ENCODE measurements at regions not wholly inside any gene's neighbourhood (a gene's known extent, or its start where the extent isn't known, plus 50 kb on each side); places are given as distances from the start of the nearest gene placed in this dataset.

GRCh38 chr11:69348414-69349235 is 54.7 kb downstream of the MYEOV start:
- in situ Hi-C loops (cut with MboI; ENCODE audit: low sequenced_read_pairs) = no loop called here
- no peak for DNase-seq (ENCODE audit: low spot score in 2 of 2)
- Histone ChIP-seq H3K27me3 (ENCODE audit: low read depth) (no peaks in the 10 kb centered on the region; the same call in 1 of the 2 replicates), H3K4me1 (no peaks in the 10 kb centered on the region), H3K4me3 (no peak overlapping the region), H3K36me3 (replicated peaks) (no peaks in the 10 kb centered on the region), H3K9me3 (no peaks in the 10 kb centered on the region)

DNA sequence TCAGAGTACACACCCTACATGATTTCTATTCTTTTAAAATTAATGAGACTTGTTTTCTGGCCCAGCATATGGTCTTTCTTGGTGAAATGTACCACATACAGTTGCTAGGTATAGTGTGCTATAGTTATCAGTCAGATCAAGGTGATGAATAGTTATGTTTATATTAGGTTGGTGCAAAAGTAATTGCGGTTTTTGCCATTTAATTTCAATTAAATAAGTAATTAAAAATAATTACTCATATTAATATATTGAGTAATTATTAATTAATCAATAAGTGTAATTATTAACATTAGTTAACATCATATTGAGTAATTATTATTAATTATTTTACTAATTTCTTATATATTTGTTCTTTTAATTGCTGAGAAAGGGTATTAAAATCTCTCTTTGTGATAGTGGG is 56.1 kb downstream of the MYEOV start:
- Histone ChIP-seq H3K4me1 (no peaks in the 10 kb centered on the region), H3K36me3 (replicated peaks) (no peaks in the 10 kb centered on the region), H3K27me3 (ENCODE audit: low read depth) (no peaks in the 10 kb centered on the region; the same call in 1 of the 2 replicates), H3K4me3 (no peak overlapping the region), H3K9me3 (no peaks in the 10 kb centered on the region)
- no peak for DNase-seq (ENCODE audit: low spot score in 2 of 2)
- in situ Hi-C loops (cut with MboI; ENCODE audit: low sequenced_read_pairs) = no loop called here

- no peak for DNase-seq (ENCODE audit: low spot score in 2 of 2)
- in situ Hi-C loops (cut with MboI; ENCODE audit: low sequenced_read_pairs) = no loop called here
- no peaks in the 10 kb centered on the region; the same call in 1 of the 2 replicates for H3K27me3 ChIP-seq (ENCODE audit: low read depth)
- no peaks in the 10 kb centered on the region for H3K9me3 ChIP-seq
- H3K4me1 ChIP-seq = no peaks in the 10 kb centered on the region
- no peak overlapping the region for H3K4me3 ChIP-seq
- no peaks in the 10 kb centered on the region for H3K36me3 ChIP-seq (replicated peaks)
Measured at GRCh38 chr11:69350596-69350995, 56.6 kb downstream of the MYEOV start.

- Histone ChIP-seq H3K4me3 (no peak overlapping the region), H3K36me3 (replicated peaks) (no peaks in the 10 kb centered on the region), H3K27me3 (ENCODE audit: low read depth) (no peaks in the 10 kb centered on the region; the same call in none of the 2 replicates), H3K4me1 (no peaks in the 10 kb centered on the region), H3K9me3 (no peaks in the 10 kb centered on the region)
- in situ Hi-C loops (cut with MboI; ENCODE audit: low sequenced_read_pairs) = no loop called here
- no peak for DNase-seq (ENCODE audit: low spot score in 2 of 2)
Measured at GRCh38 chr11:69351460-69351859, 57.5 kb downstream of the MYEOV start.

DNA sequence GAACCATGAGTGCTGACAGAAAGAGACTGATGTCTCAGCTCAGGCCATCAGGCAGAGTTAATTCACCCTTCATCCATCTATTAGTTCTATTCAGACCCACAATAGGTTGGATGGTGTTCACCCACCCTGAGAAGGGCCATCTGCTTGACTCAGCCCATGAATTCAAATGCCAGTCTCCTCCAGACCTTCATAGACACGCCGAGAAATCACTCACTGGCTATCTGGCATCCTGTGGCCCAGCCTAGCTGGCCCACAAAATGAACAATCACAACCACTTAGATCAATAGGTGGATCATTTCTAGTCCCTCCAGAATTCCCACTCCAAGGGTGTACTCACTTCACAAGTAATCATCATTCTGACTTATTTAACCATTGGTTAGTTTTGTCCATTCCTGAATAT is 58.2 kb downstream of the MYEOV start:
- Histone ChIP-seq H3K4me1 (no peaks in the 10 kb centered on the region), H3K9me3 (no peaks in the 10 kb centered on the region), H3K4me3 (no peak overlapping the region), H3K27me3 (ENCODE audit: low read depth) (no peaks in the 10 kb centered on the region; the same call in 1 of the 2 replicates), H3K36me3 (replicated peaks) (no peaks in the 10 kb centered on the region)
- in situ Hi-C loops (cut with MboI; ENCODE audit: low sequenced_read_pairs) = no loop called here
- no peak for DNase-seq (ENCODE audit: low spot score in 2 of 2)

- Histone ChIP-seq H3K4me3 (no peak overlapping the region), H3K9me3 (no peaks in the 10 kb centered on the region), H3K4me1 (no peaks in the 10 kb centered on the region), H3K27me3 (ENCODE audit: low read depth) (no peaks in the 10 kb centered on the region; the same call in 1 of the 2 replicates), H3K36me3 (replicated peaks) (no peaks in the 10 kb centered on the region)
- in situ Hi-C loops (cut with MboI; ENCODE audit: low sequenced_read_pairs) = no loop called here
- no peak for DNase-seq (ENCODE audit: low spot score in 2 of 2)
Measured at GRCh38 chr11:69352715-69353319, 58.9 kb downstream of the MYEOV start.

DNA sequence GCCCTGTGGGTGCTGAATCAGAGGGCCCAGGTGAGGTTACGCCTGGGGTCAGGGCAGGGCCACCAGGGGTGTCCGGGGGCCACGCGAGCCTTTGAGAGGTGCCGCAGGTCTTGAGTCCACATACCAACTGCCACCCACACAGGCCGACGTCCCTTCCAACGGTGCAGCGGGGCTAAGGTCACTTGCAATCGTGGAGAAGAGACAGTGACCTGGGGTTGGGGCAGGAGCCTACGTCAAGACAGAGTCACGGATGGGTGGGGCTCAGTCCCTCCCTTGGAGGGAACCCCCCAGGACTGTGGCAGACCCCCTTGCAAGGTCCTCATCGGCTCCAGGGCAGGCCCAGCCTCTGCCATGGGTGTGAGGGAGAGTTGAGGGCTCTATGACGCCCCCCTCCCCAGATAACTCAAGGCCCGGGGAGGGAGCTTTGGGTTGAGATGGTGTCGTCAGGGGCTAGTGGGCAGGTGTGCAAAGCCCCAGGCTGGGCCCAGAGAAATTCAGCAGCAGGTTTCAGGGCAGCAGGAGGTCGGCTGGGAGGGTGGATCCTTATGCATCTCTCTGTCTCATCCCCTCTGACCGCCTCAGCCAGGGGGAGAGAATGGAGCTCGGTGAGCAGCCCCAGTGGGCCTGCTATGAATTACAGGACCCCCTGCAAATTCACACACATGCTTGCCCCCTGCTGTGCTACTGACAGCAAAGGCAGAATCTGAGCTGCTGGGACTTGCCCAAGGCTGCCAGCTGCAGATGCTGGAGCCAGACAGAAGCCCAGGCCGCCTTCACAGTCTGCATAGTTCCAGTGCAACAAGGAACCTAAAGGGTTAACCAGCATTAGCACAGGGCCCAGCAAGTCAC is 60.0 kb downstream of the MYEOV start:
- no peak for DNase-seq (ENCODE audit: low spot score in 2 of 2)
- Histone ChIP-seq H3K4me3 (no peak overlapping the region), H3K4me1 (no peaks in the 10 kb centered on the region), H3K36me3 (replicated peaks) (no peaks in the 10 kb centered on the region), H3K27me3 (ENCODE audit: low read depth) (no peaks in the 10 kb centered on the region; the same call in 1 of the 2 replicates), H3K9me3 (no peaks in the 10 kb centered on the region)
- in situ Hi-C loops (cut with MboI; ENCODE audit: low sequenced_read_pairs) = no loop called here

GRCh38 chr11:69354545-69354897 is 60.6 kb downstream of the MYEOV start:
- H3K4me3 ChIP-seq = no peak overlapping the region
- in situ Hi-C loops (cut with MboI; ENCODE audit: low sequenced_read_pairs) = no loop called here
- H3K36me3 ChIP-seq (replicated peaks) = no peaks in the 10 kb centered on the region
- no peaks in the 10 kb centered on the region for H3K9me3 ChIP-seq
- no peak for DNase-seq (ENCODE audit: low spot score in 2 of 2)
- no peaks in the 10 kb centered on the region; the same call in 1 of the 2 replicates for H3K27me3 ChIP-seq (ENCODE audit: low read depth)
- no peaks in the 10 kb centered on the region for H3K4me1 ChIP-seq

DNA sequence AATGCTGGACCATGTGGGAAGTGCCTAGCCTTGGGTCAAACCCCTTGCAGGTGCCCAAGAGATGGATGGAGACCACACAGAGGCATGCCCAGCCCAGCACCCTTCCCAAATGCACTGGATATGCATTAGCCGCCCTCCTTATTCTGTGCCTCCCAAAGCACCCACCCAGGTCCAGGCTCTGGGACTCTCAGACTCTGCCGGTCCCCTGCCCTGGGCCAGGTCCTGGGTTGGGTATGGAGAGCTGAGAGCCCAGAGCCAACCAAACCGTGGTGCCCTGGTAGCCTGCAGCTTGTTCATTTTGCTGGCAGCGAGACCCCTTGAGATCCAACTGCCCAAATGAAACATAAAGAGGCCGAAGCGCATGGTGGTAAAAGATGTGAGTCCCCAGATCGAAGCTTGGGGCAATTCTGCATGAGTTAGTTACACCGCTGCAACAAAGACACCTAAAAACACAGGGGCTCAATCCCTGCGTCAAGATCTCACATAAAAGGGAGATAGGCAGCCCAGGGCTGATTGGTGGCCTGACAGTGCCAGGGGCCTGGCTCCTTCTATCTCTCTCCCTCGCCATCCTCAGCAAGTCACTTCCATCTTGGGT is 61.5 kb downstream of the MYEOV start:
- no peaks in the 10 kb centered on the region for H3K4me1 ChIP-seq
- H3K27me3 ChIP-seq (ENCODE audit: low read depth) = no peaks in the 10 kb centered on the region; the same call in 1 of the 2 replicates
- in situ Hi-C loops (cut with MboI; ENCODE audit: low sequenced_read_pairs) = no loop called here
- DNase-seq (ENCODE audit: low spot score in 2 of 2) = no peak
- no peaks in the 10 kb centered on the region; the same call in 1 of the 2 replicates for H3K9me3 ChIP-seq
- no peak overlapping the region for H3K4me3 ChIP-seq
- no peaks in the 10 kb centered on the region for H3K36me3 ChIP-seq (replicated peaks)

DNA sequence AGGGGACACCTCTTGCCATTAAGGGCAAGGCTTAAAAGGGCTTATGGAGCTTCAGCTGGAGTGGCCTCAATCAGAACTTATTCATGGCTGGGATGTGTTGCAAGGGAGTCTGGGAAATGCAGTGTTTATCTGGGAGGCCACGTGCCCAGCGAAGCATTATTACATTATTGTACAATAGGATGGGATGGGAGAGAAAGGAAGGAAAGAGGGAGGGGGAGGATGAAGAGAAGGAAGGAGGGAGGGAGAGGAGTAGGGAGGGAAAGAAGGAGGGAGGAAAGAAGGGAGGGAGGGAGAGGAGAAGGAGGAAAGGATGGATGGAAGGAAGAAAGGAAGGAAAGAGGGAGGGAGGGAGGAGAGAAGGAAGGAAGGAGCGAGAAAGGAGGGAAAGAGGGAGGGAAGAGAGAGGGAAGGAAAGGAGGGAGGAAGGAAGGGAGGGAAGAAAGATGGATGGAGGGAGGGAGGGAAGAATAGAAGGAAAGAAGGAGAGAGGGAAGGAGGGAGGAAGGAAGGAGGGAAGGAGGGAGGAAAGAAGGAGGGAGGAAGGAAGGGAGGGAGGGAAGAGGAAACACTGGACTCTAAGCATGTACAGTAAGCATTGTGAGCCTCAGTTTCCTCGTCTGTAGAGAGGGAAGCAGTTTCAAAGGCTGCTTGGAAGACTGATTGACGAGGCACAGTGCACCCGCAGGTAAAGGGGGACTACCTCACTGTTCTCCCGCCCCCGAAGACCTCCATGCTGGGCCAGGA is 62.2 kb downstream of the MYEOV start:
- Histone ChIP-seq H3K9me3 (no peaks in the 10 kb centered on the region; the same call in 1 of the 2 replicates), H3K27me3 (ENCODE audit: low read depth) (no peaks in the 10 kb centered on the region; the same call in 1 of the 2 replicates), H3K4me1 (no peaks in the 10 kb centered on the region), H3K4me3 (no peak overlapping the region), H3K36me3 (replicated peaks) (no peaks in the 10 kb centered on the region)
- no peak for DNase-seq (ENCODE audit: low spot score in 2 of 2)
- in situ Hi-C loops (cut with MboI; ENCODE audit: low sequenced_read_pairs) = no loop called here

- H3K27me3 ChIP-seq (ENCODE audit: low read depth) = no peaks in the 10 kb centered on the region; the same call in 1 of the 2 replicates
- no peaks in the 10 kb centered on the region; the same call in 1 of the 2 replicates for H3K9me3 ChIP-seq
- no peaks in the 10 kb centered on the region for H3K4me1 ChIP-seq
- H3K36me3 ChIP-seq (replicated peaks) = no peaks in the 10 kb centered on the region
- in situ Hi-C loops (cut with MboI; ENCODE audit: low sequenced_read_pairs) = no loop called here
- DNase-seq (ENCODE audit: low spot score in 2 of 2) = no peak
- no peak overlapping the region for H3K4me3 ChIP-seq
Measured at GRCh38 chr11:69356703-69357457, 62.9 kb downstream of the MYEOV start.
